ENCODE measurements at regions not wholly inside any gene's neighbourhood (a gene's known extent, or its start where the extent isn't known, plus 50 kb on each side); places are given as distances from the start of the nearest gene placed in this dataset.
A peak's percentile ranks its signal among the peaks of the same experiment; 100 is the strongest.

- peak; percentile 61 for DNase-seq
Observed at GRCh38 chr1:13878021-13878420, 178.0 kb downstream of the PRDM2 start.

DNA sequence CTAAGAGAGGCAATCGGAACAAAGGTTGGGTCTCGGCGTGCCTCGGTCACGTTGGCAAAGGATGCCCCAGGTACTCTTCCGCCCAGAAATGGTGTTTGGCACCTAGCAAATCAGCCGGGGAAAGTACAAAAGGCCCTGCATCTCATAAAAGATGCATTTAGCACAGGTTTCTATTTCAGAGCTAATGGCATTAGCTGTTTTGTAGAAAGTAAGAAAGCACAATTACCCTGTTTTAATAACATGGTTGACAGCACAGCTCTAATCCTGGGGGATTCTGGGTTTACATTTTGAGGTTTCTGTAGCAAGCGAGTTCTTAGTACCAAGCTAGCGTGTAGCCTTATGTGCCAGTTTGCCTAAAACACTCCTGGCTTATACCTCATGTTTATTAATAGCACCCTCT lies 178.5 kb downstream of the PRDM2 start:
- DNase-seq, result no peak

GRCh38 chr1:13881385-13882088 lies 181.5 kb downstream of the PRDM2 start:
- DNase-seq, result peak; percentile 40

GRCh38 chr1:13888351-13888986 lies 188.5 kb downstream of the PRDM2 start:
- DNase-seq, result no peak

DNA sequence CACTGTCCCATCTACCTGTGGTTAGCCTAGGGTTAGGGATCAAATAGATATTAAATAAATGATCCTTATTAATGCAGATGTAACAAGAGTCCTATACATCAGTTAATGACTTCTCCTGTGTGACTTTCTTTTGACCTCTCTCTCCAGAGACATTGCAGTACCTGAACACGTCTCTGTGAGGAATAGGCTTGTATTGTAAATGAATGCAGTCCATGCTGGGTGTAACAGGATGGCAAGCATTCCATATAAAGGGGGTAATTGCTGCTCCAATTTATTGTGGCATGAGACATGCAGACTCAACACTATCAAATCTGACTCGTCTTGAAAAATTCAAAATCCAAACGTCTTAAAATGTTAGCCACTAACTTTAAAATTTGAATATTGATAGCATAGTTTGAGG lies 189.5 kb downstream of the PRDM2 start:
- no peak for DNase-seq

DNA sequence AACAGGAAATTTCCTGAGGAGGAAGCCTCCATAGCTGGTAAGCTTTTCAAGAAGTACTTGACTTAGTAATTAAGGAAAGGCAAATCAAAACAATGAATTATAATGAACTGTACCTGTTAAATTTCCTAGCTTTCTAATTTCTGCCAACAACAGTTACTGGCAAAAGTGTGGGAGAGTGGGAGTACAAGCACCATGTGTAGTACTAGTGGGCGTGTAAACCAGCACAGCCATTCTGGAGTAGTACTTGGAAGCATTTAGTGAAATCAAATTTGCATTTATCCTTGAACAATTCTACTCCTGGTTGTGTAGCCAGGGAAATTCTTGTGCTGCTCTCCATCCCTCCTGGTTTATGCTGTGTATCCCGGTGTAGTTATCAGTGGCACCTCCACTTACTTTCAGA lies 190.8 kb downstream of the PRDM2 start:
- no peak for DNase-seq

DNA sequence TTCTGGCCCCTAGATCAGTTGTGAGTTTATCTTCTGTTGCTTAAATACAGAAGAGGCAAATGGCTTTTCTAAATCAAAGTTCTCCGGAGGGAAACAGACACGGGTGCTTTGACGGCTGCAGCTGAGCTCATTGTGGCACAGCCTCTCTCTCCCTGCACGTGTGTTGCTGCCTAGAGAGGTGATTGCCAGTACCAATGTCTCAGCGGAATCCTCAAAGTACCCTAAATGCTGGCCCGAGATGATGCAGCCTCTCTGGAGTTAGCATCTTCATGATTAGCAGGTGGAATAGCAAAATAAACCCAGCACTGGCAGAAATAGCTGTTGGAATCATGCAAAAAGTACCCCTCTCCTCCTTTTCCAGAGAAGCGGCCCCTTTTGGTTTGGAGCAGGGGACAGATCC lies 192.2 kb downstream of the PRDM2 start:
- DNase-seq, result no peak

DNA sequence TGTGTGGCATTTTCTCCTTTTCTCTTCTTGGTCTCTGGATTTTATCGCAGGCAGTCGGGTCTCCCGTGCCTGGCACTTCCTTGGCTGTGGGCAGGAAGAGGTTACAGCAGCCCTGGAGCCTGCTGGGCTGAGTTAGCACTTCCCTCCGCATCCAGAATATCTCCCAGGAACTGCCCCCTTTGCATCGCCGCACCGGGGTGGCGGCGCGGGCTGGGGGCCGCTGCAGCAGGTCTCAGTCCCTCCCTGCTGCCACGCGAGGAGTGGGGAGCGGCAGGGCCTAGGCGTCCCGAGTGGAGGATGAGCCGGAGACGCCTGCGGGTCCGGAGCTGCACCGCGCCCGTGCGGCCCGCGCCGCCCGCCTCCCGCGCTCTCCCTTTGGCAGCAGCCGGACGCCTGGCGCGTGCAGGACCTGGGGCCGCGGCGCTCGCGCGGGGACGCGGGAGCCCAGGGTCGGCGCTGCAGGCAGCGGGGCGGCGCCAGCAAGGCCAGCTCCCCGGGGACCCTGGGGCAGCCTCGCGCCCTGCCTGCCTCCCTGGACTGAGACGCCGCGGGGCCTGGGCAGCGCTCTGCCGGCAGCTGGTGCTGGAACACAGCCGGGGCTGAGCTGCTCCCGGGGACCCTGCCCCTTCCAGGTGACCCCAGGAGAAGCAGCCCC lies 192.8 kb downstream of the PRDM2 start:
- peak; percentile 73 for DNase-seq

GRCh38 chr1:13893409-13893821 lies 193.4 kb downstream of the PRDM2 start:
- DNase-seq, result no peak

DNA sequence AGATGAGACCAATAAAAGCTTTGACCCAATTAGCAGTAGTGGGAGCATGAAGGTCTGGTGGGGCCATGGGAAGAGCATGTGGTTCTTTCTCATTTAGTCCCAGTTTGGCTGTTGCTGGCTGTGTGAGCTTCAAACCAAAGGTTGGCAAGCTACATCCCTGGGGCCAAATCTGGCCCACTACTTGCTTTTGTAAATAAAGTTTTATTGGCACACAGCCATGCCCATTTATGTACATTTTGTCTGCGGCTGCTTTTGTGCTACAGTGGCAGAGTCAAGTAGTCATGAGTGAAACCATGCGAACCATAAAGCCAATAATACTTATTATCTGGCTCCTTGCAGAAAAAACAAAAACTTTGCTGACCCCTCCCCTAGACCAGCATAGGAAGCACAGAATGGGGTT lies 196.9 kb downstream of the PRDM2 start:
- DNase-seq, result no peak

DNA sequence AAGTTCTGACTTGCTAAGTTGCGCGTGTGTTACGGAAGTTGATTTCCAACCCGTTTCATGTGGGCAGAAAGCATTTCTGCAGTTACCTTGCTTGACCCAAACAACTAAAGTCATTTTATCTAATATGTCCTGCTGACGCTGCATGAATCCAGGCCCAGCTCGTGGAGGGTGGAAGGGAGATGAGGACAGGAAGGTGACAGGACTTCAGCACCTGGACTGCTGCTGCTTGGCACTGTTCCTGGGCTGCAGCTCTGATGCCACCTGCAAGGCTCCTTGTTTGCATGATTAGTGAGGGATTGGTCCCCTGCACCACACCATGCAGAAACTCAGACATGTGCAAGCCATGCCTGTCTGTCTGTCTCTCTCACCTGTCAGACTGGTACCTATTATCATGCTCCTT lies 198.4 kb downstream of the PRDM2 start:
- DNase-seq, result no peak

DNA sequence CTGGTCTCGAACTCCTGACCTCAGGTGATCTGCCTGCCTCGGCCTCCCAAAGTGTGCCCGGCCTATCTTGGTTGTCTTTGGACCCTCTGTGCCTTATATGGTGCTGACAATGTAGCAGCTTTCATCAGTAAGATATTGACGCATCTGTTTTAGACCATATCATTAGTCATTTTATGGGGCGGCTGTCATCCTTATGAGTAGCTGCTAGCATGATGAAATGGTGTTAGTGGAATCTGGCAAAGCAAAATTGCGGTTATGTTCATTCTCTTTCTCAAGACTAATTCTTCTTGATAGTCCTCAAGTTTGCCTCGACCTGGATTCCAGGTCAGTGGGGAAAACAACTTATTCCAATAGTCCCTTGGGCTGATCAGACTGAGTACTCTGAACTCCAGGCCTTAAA lies 199.9 kb downstream of the PRDM2 start:
- no peak for DNase-seq

- DNase-seq, result no peak
Observed at GRCh38 chr1:13900583-13900982, 200.6 kb downstream of the PRDM2 start.

- DNase-seq, result peak; percentile 49
Observed at GRCh38 chr1:13901039-13901438, 201.1 kb downstream of the PRDM2 start.

DNA sequence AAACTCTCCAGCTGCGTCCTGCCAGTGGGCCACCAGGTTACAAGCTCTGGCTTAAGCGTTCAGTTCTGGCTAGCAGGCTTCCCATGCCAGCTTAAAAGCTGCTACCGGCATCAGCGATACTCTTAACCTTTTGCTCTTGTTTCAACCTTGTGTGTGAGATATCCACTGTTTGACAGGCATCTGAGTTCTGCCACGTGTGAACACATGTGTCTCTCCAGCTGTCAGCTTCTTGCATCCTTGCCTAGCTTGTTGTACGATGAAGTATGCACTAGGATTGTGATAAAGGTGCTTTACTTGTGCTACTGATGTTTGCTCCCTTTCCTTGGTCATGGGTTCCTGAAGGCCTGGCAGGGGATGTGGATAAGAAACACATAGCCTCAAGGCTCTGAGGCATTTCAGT lies 201.6 kb downstream of the PRDM2 start:
- peak; percentile 37 for DNase-seq

GRCh38 chr1:13908128-13908527 lies 208.1 kb downstream of the PRDM2 start:
- peak; percentile 36 for DNase-seq

DNA sequence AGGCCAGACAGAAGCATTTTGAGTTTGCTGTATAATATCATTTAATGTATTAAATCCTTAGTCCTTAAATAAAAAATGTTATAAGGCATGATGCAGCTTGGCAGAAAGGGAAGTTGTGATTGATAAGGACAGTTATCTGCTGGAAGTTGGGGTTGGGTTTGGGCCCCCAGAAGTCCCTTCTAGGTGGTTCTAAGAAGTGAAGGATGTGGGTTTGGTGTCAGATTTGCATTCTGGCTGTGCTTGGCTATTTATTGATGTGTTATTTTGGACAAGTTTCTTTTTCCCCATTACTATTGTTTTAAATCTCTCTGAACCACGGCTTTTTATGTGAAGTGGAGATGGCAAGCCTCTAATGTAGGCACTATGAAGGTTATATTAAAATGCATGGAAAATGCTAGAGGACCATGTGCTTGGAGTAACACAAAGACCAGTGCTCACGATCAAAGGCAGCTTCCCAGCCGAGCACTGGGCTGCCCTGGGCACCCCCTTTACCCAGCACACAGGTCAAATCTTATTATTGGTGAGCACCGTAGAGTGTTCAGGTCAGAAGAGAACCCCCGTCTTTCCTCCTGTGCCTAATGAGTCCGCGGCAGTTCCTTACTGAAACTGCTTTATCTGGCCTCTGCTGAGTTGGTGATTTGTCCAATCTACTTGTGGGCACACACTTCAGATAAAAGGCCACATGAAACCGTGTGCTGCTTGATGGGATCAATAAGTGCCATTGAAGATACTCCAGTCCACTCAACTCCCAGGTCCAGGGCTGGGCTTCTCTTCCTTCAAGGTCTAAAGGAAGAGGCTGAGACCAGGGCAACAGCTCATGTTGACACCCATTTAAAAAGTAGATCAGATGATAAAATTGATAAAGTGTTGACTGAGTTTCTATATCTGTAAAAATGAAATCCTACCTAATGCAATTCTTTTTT lies 212.0 kb downstream of the PRDM2 start:
- no peak for DNase-seq

DNA sequence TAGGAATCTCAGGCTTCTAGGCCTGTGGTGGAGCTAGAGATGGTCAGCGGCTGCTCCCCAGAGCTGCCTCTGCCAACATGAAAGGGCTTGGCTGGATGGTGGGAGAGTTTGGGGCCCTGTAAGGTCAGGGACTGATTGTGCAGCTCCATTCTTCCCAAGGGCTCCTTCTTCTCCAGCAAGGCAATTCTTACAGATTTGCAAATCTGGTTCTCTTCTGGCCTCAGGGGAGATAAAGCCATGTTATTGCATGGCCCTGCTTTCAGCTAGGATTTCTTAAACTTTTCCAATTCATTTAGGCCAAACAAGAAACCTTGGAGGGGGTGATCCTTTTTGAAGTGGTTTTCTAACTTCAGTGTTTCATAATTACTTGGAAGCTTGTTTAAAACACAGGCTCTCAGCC lies 213.4 kb downstream of the PRDM2 start:
- DNase-seq, result no peak

GRCh38 chr1:13916530-13916929 lies 216.5 kb downstream of the PRDM2 start:
- DNase-seq, result no peak

DNA sequence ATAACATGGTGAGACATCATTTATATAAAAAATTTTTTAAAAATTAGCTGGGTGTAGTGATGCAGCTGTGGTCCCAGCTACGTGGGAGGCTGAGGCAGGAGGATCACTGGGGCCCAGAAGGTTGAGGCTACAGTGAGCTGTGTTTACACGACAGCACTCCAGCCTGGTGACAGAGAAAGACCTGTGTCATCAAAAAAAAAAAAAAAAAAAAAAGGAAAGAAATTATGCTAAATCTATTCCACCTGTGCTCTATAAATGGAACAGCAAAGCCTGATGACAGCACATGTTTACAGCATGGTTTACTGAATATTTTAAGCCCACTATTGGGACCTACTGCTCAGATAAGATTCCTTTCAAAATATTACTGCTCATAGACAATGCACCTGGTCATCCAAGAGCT lies 217.6 kb downstream of the PRDM2 start:
- DNase-seq, result no peak

DNA sequence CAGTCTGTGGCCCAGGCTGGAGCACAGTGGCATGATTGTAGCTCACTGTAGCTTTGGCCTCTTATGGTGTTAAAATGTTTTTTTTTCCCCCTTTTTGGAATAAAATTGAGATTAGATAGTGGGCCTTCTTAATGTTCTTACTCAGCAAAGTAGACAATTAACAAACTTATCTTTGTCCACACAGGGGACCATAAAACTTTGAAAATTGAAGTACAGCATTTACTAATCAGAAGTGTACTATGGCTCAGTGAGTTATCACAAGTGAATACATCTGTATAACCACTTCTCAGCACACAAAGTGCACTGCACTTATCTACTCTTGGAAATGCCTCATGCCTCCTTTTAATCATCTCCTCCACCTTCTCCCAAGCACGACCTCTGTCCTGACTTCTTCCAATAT lies 218.9 kb downstream of the PRDM2 start:
- DNase-seq, result no peak

GRCh38 chr1:13921190-13921589 lies 221.2 kb downstream of the PRDM2 start:
- no peak for DNase-seq

DNA sequence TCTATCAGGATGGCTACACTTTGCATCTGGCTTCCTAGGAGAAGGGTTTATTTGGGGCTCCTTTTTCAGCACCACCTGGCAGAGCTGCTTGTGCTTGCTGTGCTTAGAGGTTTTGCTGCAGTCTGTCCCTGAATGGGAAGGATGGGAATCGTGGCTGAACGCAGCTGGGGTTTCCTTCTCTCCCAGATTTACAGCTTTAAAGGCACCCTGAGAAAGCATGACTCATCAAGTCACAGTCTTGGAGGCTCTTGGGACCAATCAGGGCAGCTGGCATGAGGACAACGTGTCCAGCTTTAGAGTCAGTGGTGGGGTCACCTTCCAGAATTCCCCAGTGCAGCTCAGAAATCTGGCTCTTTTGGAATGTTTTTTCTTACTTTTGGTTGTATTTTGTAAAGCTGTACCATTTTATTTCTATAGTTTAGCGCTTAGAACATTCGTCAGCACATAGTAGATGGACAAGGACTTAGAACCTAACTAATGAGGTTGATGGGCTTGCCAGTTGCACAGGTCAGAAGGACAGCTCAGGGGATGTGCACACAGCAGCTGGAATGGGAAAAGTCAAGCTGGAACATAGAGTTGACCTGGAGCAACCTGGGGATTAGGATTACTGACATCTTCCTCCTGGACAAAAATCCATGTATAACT lies 222.6 kb downstream of the PRDM2 start:
- no peak for DNase-seq

Measured in eye (tissue), 1 donor.